AG04450 (cell line): ENCODE measurements at regions not wholly inside any gene's neighbourhood (a gene's known extent, or its start where the extent isn't known, plus 50 kb on each side); places are given as distances from the start of the nearest gene placed in this dataset.

Experiments used
- CTCF ChIA-PET: fragments of 300-600, 350-600 bp; formaldehyde crosslinking; extraction: SDS; loops from one replicate; lab custom pipeline; 2022; ENCODE audit warnings: antibody characterized with exemption, inconsistent platforms; lab: Charles Lee
- POLR2A ChIA-PET: fragments of 350-600 bp; formaldehyde crosslinking; extraction: SDS; loops from one replicate; lab custom pipeline; 2021; ENCODE audit warnings: antibody characterized with exemption, inconsistent platforms; lab: Yijun Ruan, JAX
- DNase-seq: peaks from one replicate; pipeline ENCODE4 v3.0.0-alpha.2; 2011; ENCODE audit warnings: low read depth, low spot score
- H3K27ac ChIP-seq: one replicate; pipeline ENCODE4 v1.5.1; 2012; ENCODE audit warnings: low read depth, low read length, control low read depth
- H3K27me3 ChIP-seq: one replicate; pipeline ENCODE4 v1.6.0; 2012; ENCODE audit warnings: low read length; ENCODE audit not compliant: control insufficient read depth, insufficient read depth
- H3K4me3 ChIP-seq: 2 replicates; pipeline ENCODE4 v1.5.1; 2011; ENCODE audit warnings: mild to moderate bottlenecking, low read depth, low read length, control low read depth
- H3K9me3 ChIP-seq: 2 replicates; pipeline ENCODE4 v1.5.1; 2012; ENCODE audit warnings: low read length; ENCODE audit not compliant: control insufficient read depth, insufficient read depth
- CTCF ChIP-seq: IDR thresholded peaks from 2 replicates; pipeline ENCODE4 v1.5.1; 2011; ENCODE audit warnings: low read depth, low read length, control low read depth, inconsistent platforms

- DNase-seq: no peak
- Histone ChIP-seq H3K4me3 (no peak overlapping the region), H3K27ac (no peak overlapping the region), H3K9me3 (no peaks in the 10 kb centered on the region; the same call in 1 of the 2 replicates), H3K27me3 (no peaks in the 10 kb centered on the region)
- ChIA-PET POLR2A (no interaction called here), CTCF (no interaction called here)
- TF ChIP-seq CTCF: no peak
Measured at GRCh38 chr21:14688936-14689335, 142.8 kb upstream of the SAMSN1 start.

- Histone ChIP-seq H3K4me3 (no peak overlapping the region), H3K27me3 (no peaks in the 10 kb centered on the region), H3K9me3 (no peaks in the 10 kb centered on the region; the same call in 1 of the 2 replicates), H3K27ac (no peak overlapping the region)
- ChIA-PET POLR2A (no interaction called here), CTCF (no interaction called here)
- no peak for TF ChIP-seq CTCF
- no peak for DNase-seq
Measured at GRCh38 chr21:14688412-14688811, 142.3 kb upstream of the SAMSN1 start.

GRCh38 chr21:14687268-14687625, 141.1 kb upstream of the SAMSN1 start:
- H3K27me3 ChIP-seq: no peaks in the 10 kb centered on the region
- DNase-seq: no peak
- CTCF ChIA-PET: no interaction called here
- no peak for TF ChIP-seq CTCF
- POLR2A ChIA-PET: no interaction called here
- H3K27ac ChIP-seq: no peak overlapping the region
- H3K9me3 ChIP-seq: no peaks in the 10 kb centered on the region; the same call in 1 of the 2 replicates
- H3K4me3 ChIP-seq: no peak overlapping the region

- no peaks in the 10 kb centered on the region for H3K27me3 ChIP-seq
- H3K9me3 ChIP-seq: no peaks in the 10 kb centered on the region; the same call in 1 of the 2 replicates
- H3K27ac ChIP-seq: no peak overlapping the region
- H3K4me3 ChIP-seq: no peak overlapping the region
- CTCF ChIA-PET: no interaction called here
- no peak for DNase-seq
- POLR2A ChIA-PET: no interaction called here
- TF ChIP-seq CTCF: no peak
Measured at GRCh38 chr21:14686466-14687267, 140.6 kb upstream of the SAMSN1 start.

- no peaks in the 10 kb centered on the region for H3K27me3 ChIP-seq
- no peak overlapping the region for H3K4me3 ChIP-seq
- no peak for DNase-seq
- no peak overlapping the region for H3K27ac ChIP-seq
- TF ChIP-seq CTCF: no peak
- ChIA-PET CTCF (no interaction called here), POLR2A (no interaction called here)
- no peaks in the 10 kb centered on the region; the same call in 1 of the 2 replicates for H3K9me3 ChIP-seq
Measured at GRCh38 chr21:14685568-14685967, 139.5 kb upstream of the SAMSN1 start.
